ENCODE measurements at regions not wholly inside any gene's neighbourhood (a gene's known extent, or its start where the extent isn't known, plus 50 kb on each side); places are given as distances from the start of the nearest gene placed in this dataset.

DNA sequence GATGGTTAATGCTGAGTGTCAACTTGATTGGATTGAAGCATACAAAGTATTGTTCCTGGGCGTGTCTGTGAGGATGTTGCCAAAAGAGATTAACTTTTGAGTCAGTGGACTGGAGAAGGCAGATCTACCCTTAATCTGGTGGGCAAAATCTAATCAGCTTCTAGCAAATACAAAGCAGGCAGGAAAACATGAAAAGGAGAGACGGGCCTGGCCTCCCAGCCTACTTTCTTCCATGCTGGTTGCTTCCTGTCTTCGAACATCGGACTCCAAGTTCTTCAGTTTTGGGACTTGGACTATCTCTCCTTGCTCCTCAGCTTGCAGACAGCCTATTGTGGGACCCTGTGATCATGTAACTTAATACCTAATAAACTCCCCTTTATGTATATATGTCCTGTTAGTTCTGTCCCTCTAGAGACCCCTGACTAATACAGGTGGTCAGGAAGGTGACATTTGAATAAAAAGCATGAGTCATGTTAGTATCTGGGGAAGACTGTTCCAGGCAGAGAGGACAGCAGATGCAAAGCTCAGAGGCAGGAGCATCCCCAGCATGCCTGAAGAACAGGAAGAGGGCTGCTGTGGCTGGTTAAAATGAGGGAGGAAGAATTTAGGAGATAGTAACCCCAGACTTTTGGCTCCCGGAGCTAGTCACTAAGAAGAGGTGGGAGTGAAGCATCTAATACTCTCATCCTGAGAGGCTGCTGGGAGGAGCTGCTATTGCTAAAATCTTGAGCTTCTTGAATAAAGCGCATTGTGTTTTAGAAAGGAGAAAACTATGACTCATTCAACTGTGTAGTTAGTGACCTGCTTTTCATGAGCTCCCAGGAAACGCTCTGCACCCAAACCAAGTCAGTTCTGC is 207.4 kb upstream of the HES1 start:
- dilution Hi-C loops (cut with MboI; ENCODE audit: extremely low pct_ligation_motif_present, low sequenced_read_pairs), result no loop called here
- Histone ChIP-seq H4K20me1 (ENCODE audit: control insufficient read depth, extremely low read depth, insufficient read depth, low read length) (no peaks in the 10 kb centered on the region), H3K27me3 (ENCODE audit: control insufficient read depth, extremely low read depth, insufficient read depth, low read length) (no peaks in the 10 kb centered on the region), H3K79me2 (ENCODE audit: control insufficient read depth, insufficient read depth, low read length) (no peaks in the 10 kb centered on the region), H3K27ac (ENCODE audit: control insufficient read depth, insufficient read depth, low read length) (no peak overlapping the region), H3K9ac (ENCODE audit: control insufficient read depth, extremely low read depth, insufficient read depth, low read length) (no peak overlapping the region), H3K4me2 (ENCODE audit: control insufficient read depth, extremely low read depth, insufficient read depth, low read depth, low read length) (no peak overlapping the region), H3K4me3 (ENCODE audit: control insufficient read depth in 2 of 3, extremely low read depth in 1 of 3, insufficient read depth in 2 of 3, low read depth in 1 of 3, low read length in 3 of 3) (no peak overlapping the region), H3K9me1 (ENCODE audit: control insufficient read depth, extremely low read depth, insufficient read depth, low read length) (no peaks in the 10 kb centered on the region), H3K9me3 (ENCODE audit: control insufficient read depth, low read depth, low read length) (peaks cover 2% of the 10 kb centered on the region), H3K4me1 (ENCODE audit: control insufficient read depth, extremely low read depth, insufficient read depth, low read length) (no peaks in the 10 kb centered on the region), H3K36me3 (ENCODE audit: control insufficient read depth in 2 of 2, extremely low read depth in 1 of 2, insufficient read depth in 2 of 2, low read length in 2 of 2) (no peaks in the 10 kb centered on the region), H2AFZ (ENCODE audit: control insufficient read depth, low read length) (no peak overlapping the region)
- DNase-seq (ENCODE audit: low read depth, low spot score) (no peak), FAIRE-seq (peak; percentile 71)
- TF ChIP-seq EZH2 (IDR thresholded peaks at IDR 0.05; ENCODE audit: low read length), result no peak
- TF ChIP-seq, protein P1, sequence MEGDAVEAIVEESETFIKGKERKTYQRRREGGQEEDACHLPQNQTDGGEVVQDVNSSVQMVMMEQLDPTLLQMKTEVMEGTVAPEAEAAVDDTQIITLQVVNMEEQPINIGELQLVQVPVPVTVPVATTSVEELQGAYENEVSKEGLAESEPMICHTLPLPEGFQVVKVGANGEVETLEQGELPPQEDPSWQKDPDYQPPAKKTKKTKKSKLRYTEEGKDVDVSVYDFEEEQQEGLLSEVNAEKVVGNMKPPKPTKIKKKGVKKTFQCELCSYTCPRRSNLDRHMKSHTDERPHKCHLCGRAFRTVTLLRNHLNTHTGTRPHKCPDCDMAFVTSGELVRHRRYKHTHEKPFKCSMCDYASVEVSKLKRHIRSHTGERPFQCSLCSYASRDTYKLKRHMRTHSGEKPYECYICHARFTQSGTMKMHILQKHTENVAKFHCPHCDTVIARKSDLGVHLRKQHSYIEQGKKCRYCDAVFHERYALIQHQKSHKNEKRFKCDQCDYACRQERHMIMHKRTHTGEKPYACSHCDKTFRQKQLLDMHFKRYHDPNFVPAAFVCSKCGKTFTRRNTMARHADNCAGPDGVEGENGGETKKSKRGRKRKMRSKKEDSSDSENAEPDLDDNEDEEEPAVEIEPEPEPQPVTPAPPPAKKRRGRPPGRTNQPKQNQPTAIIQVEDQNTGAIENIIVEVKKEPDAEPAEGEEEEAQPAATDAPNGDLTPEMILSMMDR (optimal IDR thresholded peaks at IDR 0.05 in 1 of 3, IDR thresholded peaks at IDR 0.05 in 1 of 3, conservative IDR thresholded peaks at IDR 0.05 in 1 of 3; ENCODE audit: extremely low read depth in 1 of 3, insufficient read depth in 2 of 3, low read length in 3 of 3), result no peak

DNA sequence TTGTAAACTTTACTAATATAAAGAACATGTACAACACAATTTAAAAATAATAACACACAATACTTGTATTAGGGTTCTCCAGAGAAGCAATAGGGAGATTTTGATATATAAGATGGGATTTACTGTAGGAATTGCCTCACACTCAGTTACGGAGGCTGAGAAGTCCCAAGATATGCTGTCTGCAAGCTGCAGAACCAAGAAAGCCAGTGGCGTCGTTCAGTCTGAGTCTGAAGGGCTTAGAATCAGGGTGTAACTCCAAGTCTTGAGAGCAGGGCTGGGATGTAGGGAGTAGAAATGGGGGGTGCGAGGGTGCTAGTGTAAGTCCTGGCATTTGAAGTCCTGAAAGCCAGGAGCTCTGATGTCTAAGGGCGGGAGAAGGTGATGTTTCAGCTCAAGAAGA is 206.6 kb upstream of the HES1 start:
- peaks cover 3% of the 10 kb centered on the region for H3K9me3 ChIP-seq (ENCODE audit: control insufficient read depth, low read depth, low read length)
- H3K36me3 ChIP-seq (ENCODE audit: control insufficient read depth in 2 of 2, extremely low read depth in 1 of 2, insufficient read depth in 2 of 2, low read length in 2 of 2), result no peaks in the 10 kb centered on the region
- DNase-seq (ENCODE audit: low read depth, low spot score), result no peak
- no peaks in the 10 kb centered on the region for H3K9me1 ChIP-seq (ENCODE audit: control insufficient read depth, extremely low read depth, insufficient read depth, low read length)
- no peaks in the 10 kb centered on the region for H4K20me1 ChIP-seq (ENCODE audit: control insufficient read depth, extremely low read depth, insufficient read depth, low read length)
- H3K27me3 ChIP-seq (ENCODE audit: control insufficient read depth, extremely low read depth, insufficient read depth, low read length), result no peaks in the 10 kb centered on the region
- no peak for FAIRE-seq
- no peak overlapping the region for H2AFZ ChIP-seq (ENCODE audit: control insufficient read depth, low read length)
- dilution Hi-C loops (cut with MboI; ENCODE audit: extremely low pct_ligation_motif_present, low sequenced_read_pairs), result no loop called here
- TF ChIP-seq EZH2 (IDR thresholded peaks at IDR 0.05; ENCODE audit: low read length), result no peak
- TF ChIP-seq, protein P1 (optimal IDR thresholded peaks at IDR 0.05 in 1 of 3, IDR thresholded peaks at IDR 0.05 in 1 of 3, conservative IDR thresholded peaks at IDR 0.05 in 1 of 3; ENCODE audit: extremely low read depth in 1 of 3, insufficient read depth in 2 of 3, low read length in 3 of 3), result no peak
- no peaks in the 10 kb centered on the region for H3K79me2 ChIP-seq (ENCODE audit: control insufficient read depth, insufficient read depth, low read length)
- H3K9ac ChIP-seq (ENCODE audit: control insufficient read depth, extremely low read depth, insufficient read depth, low read length), result no peak overlapping the region
- no peaks in the 10 kb centered on the region for H3K4me1 ChIP-seq (ENCODE audit: control insufficient read depth, extremely low read depth, insufficient read depth, low read length)
- H3K4me3 ChIP-seq (ENCODE audit: control insufficient read depth in 2 of 3, extremely low read depth in 1 of 3, insufficient read depth in 2 of 3, low read depth in 1 of 3, low read length in 3 of 3), result no peak overlapping the region
- H3K4me2 ChIP-seq (ENCODE audit: control insufficient read depth, extremely low read depth, insufficient read depth, low read depth, low read length), result no peak overlapping the region
- no peak overlapping the region for H3K27ac ChIP-seq (ENCODE audit: control insufficient read depth, insufficient read depth, low read length)

Data from keratinocyte (primary cell).